ENCODE measurements at regions not wholly inside any gene's neighbourhood (a gene's known extent, or its start where the extent isn't known, plus 50 kb on each side); places are given as distances from the start of the nearest gene placed in this dataset.

DNA sequence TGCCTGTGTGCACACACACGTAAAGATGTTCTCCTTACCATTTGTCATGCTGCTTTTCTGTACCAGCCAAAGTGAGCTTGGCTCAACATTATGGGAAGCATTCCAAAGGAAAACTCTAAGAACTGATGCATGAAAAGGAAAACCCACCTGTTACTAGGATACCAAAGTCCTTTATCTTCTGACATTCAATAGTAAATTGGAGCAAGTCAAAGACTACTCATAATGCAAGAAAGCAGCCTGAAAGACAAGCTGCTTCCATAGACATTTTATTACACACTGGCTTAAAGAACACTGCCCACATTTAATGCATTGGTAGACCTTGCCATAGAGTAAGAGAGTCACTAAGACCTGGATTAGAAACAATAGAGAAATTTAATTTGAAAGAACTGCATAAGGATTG lies 159.0 kb downstream of the LRIG3 start:
- Histone ChIP-seq H3K36me3 (no peaks in the 10 kb centered on the region), H3K27me3 (no peaks in the 10 kb centered on the region), H3K9me3 (ENCODE audit: low read depth) (no peaks in the 10 kb centered on the region), H3K27ac (no peak overlapping the region), H3K4me1 (ENCODE audit: low read depth) (no peaks in the 10 kb centered on the region), H3K4me3 (no peak overlapping the region)
- no peak for DNase-seq (ENCODE audit: low read depth in 1 of 2, low spot score in 1 of 2)
- TF ChIP-seq, protein P1, sequence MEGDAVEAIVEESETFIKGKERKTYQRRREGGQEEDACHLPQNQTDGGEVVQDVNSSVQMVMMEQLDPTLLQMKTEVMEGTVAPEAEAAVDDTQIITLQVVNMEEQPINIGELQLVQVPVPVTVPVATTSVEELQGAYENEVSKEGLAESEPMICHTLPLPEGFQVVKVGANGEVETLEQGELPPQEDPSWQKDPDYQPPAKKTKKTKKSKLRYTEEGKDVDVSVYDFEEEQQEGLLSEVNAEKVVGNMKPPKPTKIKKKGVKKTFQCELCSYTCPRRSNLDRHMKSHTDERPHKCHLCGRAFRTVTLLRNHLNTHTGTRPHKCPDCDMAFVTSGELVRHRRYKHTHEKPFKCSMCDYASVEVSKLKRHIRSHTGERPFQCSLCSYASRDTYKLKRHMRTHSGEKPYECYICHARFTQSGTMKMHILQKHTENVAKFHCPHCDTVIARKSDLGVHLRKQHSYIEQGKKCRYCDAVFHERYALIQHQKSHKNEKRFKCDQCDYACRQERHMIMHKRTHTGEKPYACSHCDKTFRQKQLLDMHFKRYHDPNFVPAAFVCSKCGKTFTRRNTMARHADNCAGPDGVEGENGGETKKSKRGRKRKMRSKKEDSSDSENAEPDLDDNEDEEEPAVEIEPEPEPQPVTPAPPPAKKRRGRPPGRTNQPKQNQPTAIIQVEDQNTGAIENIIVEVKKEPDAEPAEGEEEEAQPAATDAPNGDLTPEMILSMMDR (IDR thresholded peaks at IDR 0.05; ENCODE audit: low read depth, low read length), result no peak

DNA sequence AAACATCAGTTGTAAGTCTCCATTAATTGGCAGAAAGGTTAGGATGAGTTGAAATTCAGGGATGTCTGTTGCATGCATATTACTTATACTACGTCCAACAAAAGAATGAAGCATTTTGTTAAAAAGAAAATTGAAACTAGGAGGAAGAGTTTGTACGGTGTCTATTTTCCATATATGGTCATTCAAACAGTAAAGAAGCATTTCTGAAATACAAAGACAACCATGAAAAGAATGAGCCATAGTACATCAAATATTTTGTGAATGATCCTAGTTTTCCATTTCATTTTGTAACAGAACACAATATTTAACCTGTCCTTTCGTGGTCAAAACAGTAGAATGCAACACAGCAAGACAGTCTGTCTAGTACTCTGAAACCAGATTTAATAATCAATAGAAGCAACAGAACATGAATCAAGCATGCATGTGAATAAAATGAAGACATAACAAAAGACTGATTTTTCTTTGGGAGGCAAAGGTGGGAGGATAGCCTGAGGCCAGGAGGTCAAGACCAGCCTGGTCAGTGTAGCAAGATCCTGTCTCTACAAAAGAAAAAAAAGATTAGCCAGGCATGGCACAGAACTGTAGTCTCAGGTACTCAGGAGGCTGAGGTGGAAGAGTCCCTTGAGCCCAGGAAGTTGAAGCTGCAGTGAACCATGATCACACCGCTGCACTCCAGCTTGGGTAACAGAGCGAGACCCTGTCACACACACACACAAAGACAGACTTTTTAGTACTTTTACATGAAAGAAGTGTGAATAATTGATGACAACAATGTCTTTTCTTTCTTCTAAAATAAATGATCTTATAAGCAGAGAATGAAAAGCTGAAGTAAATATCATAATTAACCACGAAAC lies 156.0 kb downstream of the LRIG3 start:
- Histone ChIP-seq H3K9me3 (ENCODE audit: low read depth) (no peaks in the 10 kb centered on the region), H3K27me3 (no peaks in the 10 kb centered on the region), H3K4me3 (no peak overlapping the region), H3K27ac (no peak overlapping the region), H3K36me3 (no peaks in the 10 kb centered on the region), H3K4me1 (ENCODE audit: low read depth) (no peaks in the 10 kb centered on the region)
- TF ChIP-seq, protein P1 (IDR thresholded peaks at IDR 0.05; ENCODE audit: low read depth, low read length), result no peak
- no peak for DNase-seq (ENCODE audit: low read depth in 1 of 2, low spot score in 1 of 2)

DNA sequence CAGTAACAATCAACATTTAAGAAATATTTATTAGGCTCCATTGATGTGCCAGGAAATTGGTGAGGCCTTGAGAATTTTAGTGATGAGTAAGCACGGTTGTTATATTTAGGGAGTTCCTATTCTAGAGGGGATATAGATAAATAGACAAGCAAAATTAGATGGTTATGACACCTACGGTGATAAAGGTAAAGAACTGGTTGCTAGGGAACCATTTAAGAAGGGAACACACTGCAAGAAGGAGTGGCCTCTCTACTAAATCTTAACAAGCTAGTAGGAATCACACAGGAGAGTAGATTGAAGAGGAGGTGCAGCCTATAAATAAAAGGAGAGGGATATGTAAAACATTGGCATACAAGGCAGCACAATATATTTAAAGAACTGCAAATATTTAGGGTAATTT lies 155.2 kb downstream of the LRIG3 start:
- DNase-seq (ENCODE audit: low read depth in 1 of 2, low spot score in 1 of 2), result no peak
- TF ChIP-seq, protein P1 (IDR thresholded peaks at IDR 0.05; ENCODE audit: low read depth, low read length), result no peak

DNA sequence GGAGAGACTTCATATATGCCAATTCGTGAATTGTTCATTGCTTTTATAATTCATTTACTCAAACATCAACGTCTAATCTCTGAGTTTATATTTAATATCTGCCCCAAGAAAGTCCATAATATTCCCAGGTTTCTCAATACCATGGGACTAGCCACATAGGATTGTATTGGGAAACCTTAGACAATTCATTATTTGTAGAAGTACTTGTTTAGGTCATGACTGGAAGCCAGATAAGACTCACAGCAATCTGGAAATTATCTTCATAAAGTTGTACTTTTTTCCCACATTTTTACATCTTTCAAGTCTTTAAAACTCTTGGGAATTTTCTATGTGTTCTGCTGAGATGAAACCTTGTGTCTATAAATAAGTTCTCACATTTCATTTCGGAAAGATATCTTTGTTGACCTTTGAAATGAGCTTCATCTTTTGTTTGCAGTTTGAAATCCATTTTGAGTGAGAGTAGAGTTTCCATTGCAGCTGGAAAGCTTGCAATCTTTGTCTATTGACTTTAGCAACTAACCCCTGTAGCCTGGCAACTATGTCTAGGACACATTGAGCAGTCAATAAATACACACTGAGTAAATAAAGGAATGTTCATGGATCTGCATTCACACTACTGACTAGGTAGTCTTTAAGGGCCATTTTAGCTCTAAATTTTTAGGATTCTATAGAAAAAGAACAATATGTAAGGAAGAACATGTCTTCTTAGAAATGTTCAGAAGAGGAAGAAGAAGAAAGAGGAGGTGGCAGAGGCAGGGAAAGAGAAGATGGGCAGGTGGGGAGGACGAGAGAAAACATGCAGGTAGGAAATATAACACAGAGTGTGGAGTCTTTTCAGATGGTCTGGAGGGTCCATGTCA lies 154.4 kb downstream of the LRIG3 start:
- DNase-seq (ENCODE audit: low read depth in 1 of 2, low spot score in 1 of 2), result no peak
- no peaks in the 10 kb centered on the region for H3K9me3 ChIP-seq (ENCODE audit: low read depth)
- H3K4me3 ChIP-seq, result no peak overlapping the region
- no peaks in the 10 kb centered on the region for H3K27me3 ChIP-seq
- H3K36me3 ChIP-seq, result no peaks in the 10 kb centered on the region
- H3K27ac ChIP-seq, result no peak overlapping the region
- H3K4me1 ChIP-seq (ENCODE audit: low read depth), result no peaks in the 10 kb centered on the region
- TF ChIP-seq, protein P1 (IDR thresholded peaks at IDR 0.05; ENCODE audit: low read depth, low read length), result no peak

More for the DNA sequence above, 155.2 kb downstream of the LRIG3 start:
- H3K4me3 ChIP-seq, result no peak overlapping the region
- H3K27ac ChIP-seq, result no peak overlapping the region
- no peaks in the 10 kb centered on the region for H3K36me3 ChIP-seq
- H3K4me1 ChIP-seq (ENCODE audit: low read depth), result no peaks in the 10 kb centered on the region
- no peaks in the 10 kb centered on the region for H3K27me3 ChIP-seq
- H3K9me3 ChIP-seq (ENCODE audit: low read depth), result no peaks in the 10 kb centered on the region

DNA sequence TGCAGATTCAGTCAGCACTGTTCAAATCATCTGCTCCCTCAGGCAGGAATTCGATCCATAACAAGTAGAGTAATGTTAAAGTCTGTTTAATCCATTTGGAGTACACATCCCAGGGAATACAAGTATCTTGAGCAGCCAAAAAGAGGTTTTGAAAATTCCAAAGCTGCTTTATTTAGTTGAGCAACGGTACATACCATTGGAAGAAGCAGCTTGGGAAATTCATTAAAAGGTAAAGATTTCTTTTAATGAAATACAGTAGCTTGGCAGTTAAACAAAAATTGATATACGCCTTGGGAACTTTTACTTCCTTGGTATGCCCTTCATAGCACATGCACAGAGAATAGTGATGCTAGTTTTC lies 153.8 kb downstream of the LRIG3 start:
- no peak for DNase-seq (ENCODE audit: low read depth in 1 of 2, low spot score in 1 of 2)
- TF ChIP-seq, protein P1 (IDR thresholded peaks at IDR 0.05; ENCODE audit: low read depth, low read length), result no peak
- no peak overlapping the region for H3K4me3 ChIP-seq
- no peaks in the 10 kb centered on the region for H3K27me3 ChIP-seq
- no peaks in the 10 kb centered on the region for H3K4me1 ChIP-seq (ENCODE audit: low read depth)
- no peaks in the 10 kb centered on the region for H3K9me3 ChIP-seq (ENCODE audit: low read depth)
- H3K36me3 ChIP-seq, result no peaks in the 10 kb centered on the region
- H3K27ac ChIP-seq, result no peak overlapping the region

Measured in cardiac muscle cell (in vitro differentiated cells and primary cell).